HepG2 (cell line): ENCODE measurements at regions not wholly inside any gene's neighbourhood (a gene's known extent, or its start where the extent isn't known, plus 50 kb on each side); places are given as distances from the start of the nearest gene placed in this dataset.

Experiments
- ATF2 ChIP-seq: sonication (generic); formaldehyde crosslinking; IDR thresholded peaks from 2 replicates; pipeline ENCODE4 v1.4.0; 2020; ENCODE audit warnings: missing genetic modification reagents
- BHLHE40 ChIP-seq: IDR thresholded peaks from 2 replicates; pipeline ENCODE4 v1.6.1; 2011; ENCODE audit warnings: low read length, improper control_type of control experiment
- NAIF1 ChIP-seq: sonication (generic); formaldehyde crosslinking; IDR thresholded peaks from 2 replicates; pipeline ENCODE4 v1.5.0; 2020; ENCODE audit warnings: mild to moderate bottlenecking, missing genetic modification reagents, borderline replicate concordance
- PHF21A ChIP-seq: sonication (generic); formaldehyde crosslinking; IDR thresholded peaks from 2 replicates; pipeline ENCODE4 v1.5.0; 2020; ENCODE audit warnings: mild to moderate bottlenecking, missing genetic modification reagents
- SIN3A ChIP-seq: IDR thresholded peaks from 2 replicates; pipeline ENCODE4 v1.6.1; 2011; ENCODE audit warnings: low read depth, mild to moderate bottlenecking, control low read depth, low read length, borderline replicate concordance
- STAG1 ChIP-seq: sonication (generic); formaldehyde crosslinking; IDR thresholded peaks from 2 replicates; pipeline ENCODE4 v1.4.0; 2020; ENCODE audit warnings: missing genetic modification reagents
- ZFP36 ChIP-seq: fragments of 150-350 bp; IDR thresholded peaks from 2 replicates; pipeline ENCODE4 v1.6.1; 2018; ENCODE audit warnings: borderline replicate concordance, low read length, low read depth; ENCODE audit not compliant: partially characterized antibody
- ZNF232 ChIP-seq: sonication (generic); formaldehyde crosslinking; IDR thresholded peaks from 2 replicates; pipeline ENCODE4 v1.4.0; 2020; ENCODE audit warnings: missing genetic modification reagents, borderline replicate concordance
- ZNF326 ChIP-seq: sonication (generic); formaldehyde crosslinking; IDR thresholded peaks from 2 replicates; pipeline ENCODE4 v1.4.0; 2020; ENCODE audit warnings: missing genetic modification reagents, borderline replicate concordance
- ZSCAN20 ChIP-seq: sonication (generic); formaldehyde crosslinking; IDR thresholded peaks from 2 replicates; pipeline ENCODE4 v1.4.0; 2020; ENCODE audit warnings: missing genetic modification reagents, mild to moderate bottlenecking, borderline replicate concordance
- TF ChIP-seq, protein P1 (sequence below): sonication (generic); formaldehyde crosslinking; IDR thresholded peaks from 2 replicates; pipeline ENCODE4 v1.4.0; 2020; ENCODE audit warnings: missing genetic modification reagents
- TF ChIP-seq, protein P2 (sequence below): sonication (generic); formaldehyde crosslinking; IDR thresholded peaks from 2 replicates; pipeline ENCODE4 v1.5.0; 2020; ENCODE audit warnings: missing genetic modification reagents

DNA sequence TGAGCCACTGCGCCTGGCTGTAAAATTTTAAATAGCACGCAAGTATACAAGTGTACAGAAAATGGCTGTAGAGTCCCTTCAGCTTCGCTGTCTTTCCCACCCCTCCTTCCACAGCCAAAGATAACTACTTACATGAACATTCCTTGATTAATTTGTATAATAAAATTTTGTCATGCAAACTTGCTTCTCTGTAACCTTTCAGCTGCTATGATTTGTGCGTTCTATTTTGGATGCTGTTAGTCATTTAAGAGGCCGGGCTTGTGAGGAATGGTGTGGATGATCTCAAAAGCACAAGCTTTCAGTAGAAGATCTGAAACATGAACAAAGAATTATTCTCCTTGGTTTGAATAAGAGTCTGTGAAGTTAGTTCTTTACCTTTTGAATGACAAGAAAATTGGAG is 115.0 kb upstream of the TLE1 start:
- TF ChIP-seq ZNF232 (CRISPR knock-in tag) = no peak
- no peak for TF ChIP-seq NAIF1 (CRISPR knock-in tag)
- TF ChIP-seq, protein P1, sequence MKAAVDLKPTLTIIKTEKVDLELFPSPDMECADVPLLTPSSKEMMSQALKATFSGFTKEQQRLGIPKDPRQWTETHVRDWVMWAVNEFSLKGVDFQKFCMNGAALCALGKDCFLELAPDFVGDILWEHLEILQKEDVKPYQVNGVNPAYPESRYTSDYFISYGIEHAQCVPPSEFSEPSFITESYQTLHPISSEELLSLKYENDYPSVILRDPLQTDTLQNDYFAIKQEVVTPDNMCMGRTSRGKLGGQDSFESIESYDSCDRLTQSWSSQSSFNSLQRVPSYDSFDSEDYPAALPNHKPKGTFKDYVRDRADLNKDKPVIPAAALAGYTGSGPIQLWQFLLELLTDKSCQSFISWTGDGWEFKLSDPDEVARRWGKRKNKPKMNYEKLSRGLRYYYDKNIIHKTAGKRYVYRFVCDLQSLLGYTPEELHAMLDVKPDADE (CRISPR knock-in tag) = no peak
- TF ChIP-seq ZSCAN20 (CRISPR knock-in tag) = no peak
- no peak for TF ChIP-seq ATF2 (CRISPR knock-in tag)
- TF ChIP-seq PHF21A (CRISPR knock-in tag) = no peak
- no peak for TF ChIP-seq SIN3A
- TF ChIP-seq, protein P2, sequence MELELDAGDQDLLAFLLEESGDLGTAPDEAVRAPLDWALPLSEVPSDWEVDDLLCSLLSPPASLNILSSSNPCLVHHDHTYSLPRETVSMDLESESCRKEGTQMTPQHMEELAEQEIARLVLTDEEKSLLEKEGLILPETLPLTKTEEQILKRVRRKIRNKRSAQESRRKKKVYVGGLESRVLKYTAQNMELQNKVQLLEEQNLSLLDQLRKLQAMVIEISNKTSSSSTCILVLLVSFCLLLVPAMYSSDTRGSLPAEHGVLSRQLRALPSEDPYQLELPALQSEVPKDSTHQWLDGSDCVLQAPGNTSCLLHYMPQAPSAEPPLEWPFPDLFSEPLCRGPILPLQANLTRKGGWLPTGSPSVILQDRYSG (CRISPR knock-in tag) = no peak
- no peak for TF ChIP-seq BHLHE40
- no peak for TF ChIP-seq STAG1 (CRISPR knock-in tag)
- TF ChIP-seq ZNF326 (CRISPR knock-in tag) = no peak
- no peak for TF ChIP-seq ZFP36
